ENCODE measurements at regions not wholly inside any gene's neighbourhood (a gene's known extent, or its start where the extent isn't known, plus 50 kb on each side); places are given as distances from the start of the nearest gene placed in this dataset.

- Mint-ChIP-seq H3K4me3 (ENCODE audit: low read depth, unreplicated experiment) (no peak overlapping the region), H3K27me3 (ENCODE audit: unreplicated experiment) (peaks cover 52% of the 10 kb centered on the region), H3K27ac (ENCODE audit: unreplicated experiment) (no peak overlapping the region), H3K4me1 (ENCODE audit: low read depth, unreplicated experiment) (no peaks in the 10 kb centered on the region), H3K36me3 (ENCODE audit: insufficient read depth, unreplicated experiment) (no peaks in the 10 kb centered on the region), H3K9me3 (ENCODE audit: low read depth, unreplicated experiment) (no peaks in the 10 kb centered on the region)
- no peak for TF ChIP-seq CTCF (IDR thresholded peaks at IDR 0.05; ENCODE audit: unreplicated experiment)
- intact Hi-C loops (cut with micrococcal nuclease; ENCODE audit: unreplicated experiment): no loop called here
- no peak for DNase-seq
- BruUV-seq (replicated peaks): no TSS peak
- CTCF ChIA-PET: interaction anchor here (1.0 to 2.0 kb wide), 3 partner anchors 10 to 470 kb away, joined by 3 to 11 read pairs (median 3); no protein-coding TSS in a partner anchor
Observed at GRCh38 chr21:38668541-38668940, 137.2 kb upstream of the ETS2 start.

- Mint-ChIP-seq H3K9me3 (ENCODE audit: low read depth, unreplicated experiment) (no peaks in the 10 kb centered on the region), H3K4me3 (ENCODE audit: low read depth, unreplicated experiment) (no peak overlapping the region), H3K27me3 (ENCODE audit: unreplicated experiment) (peaks cover 45% of the 10 kb centered on the region), H3K27ac (ENCODE audit: unreplicated experiment) (no peak overlapping the region), H3K4me1 (ENCODE audit: low read depth, unreplicated experiment) (no peaks in the 10 kb centered on the region), H3K36me3 (ENCODE audit: insufficient read depth, unreplicated experiment) (no peaks in the 10 kb centered on the region)
- peak; percentile 15 for DNase-seq
- CTCF ChIA-PET: interaction anchor here (1.0 to 2.0 kb wide), 3 partner anchors 9 to 469 kb away, joined by 3 to 11 read pairs (median 3); no protein-coding TSS in a partner anchor
- intact Hi-C loops (cut with micrococcal nuclease; ENCODE audit: unreplicated experiment): no loop called here
- no TSS peak for BruUV-seq (replicated peaks)
- TF ChIP-seq CTCF (IDR thresholded peaks at IDR 0.05; ENCODE audit: unreplicated experiment): no peak
Observed at GRCh38 chr21:38669186-38669585, 136.5 kb upstream of the ETS2 start.

GRCh38 chr21:38670861-38671260 is 134.9 kb upstream of the ETS2 start:
- no peaks in the 10 kb centered on the region for H3K36me3 Mint-ChIP-seq (ENCODE audit: insufficient read depth, unreplicated experiment)
- H3K9me3 Mint-ChIP-seq (ENCODE audit: low read depth, unreplicated experiment): no peaks in the 10 kb centered on the region
- DNase-seq: no peak
- no peak overlapping the region for H3K4me3 Mint-ChIP-seq (ENCODE audit: low read depth, unreplicated experiment)
- no peak overlapping the region for H3K27ac Mint-ChIP-seq (ENCODE audit: unreplicated experiment)
- intact Hi-C loops (cut with micrococcal nuclease; ENCODE audit: unreplicated experiment): loop anchor here (10.0 kb wide), 1 partner anchor 464 kb away; no protein-coding TSS in a partner anchor
- H3K27me3 Mint-ChIP-seq (ENCODE audit: unreplicated experiment): peaks cover 32% of the 10 kb centered on the region
- no TSS peak for BruUV-seq (replicated peaks)
- no peaks in the 10 kb centered on the region for H3K4me1 Mint-ChIP-seq (ENCODE audit: low read depth, unreplicated experiment)
- CTCF ChIA-PET: interaction anchor here (1.1 kb wide), 1 partner anchor 467 kb away, joined by 3 read pairs; no protein-coding TSS in a partner anchor
- no peak for TF ChIP-seq CTCF (IDR thresholded peaks at IDR 0.05; ENCODE audit: unreplicated experiment)

- Mint-ChIP-seq H3K9me3 (ENCODE audit: low read depth, unreplicated experiment) (no peaks in the 10 kb centered on the region), H3K36me3 (ENCODE audit: insufficient read depth, unreplicated experiment) (no peaks in the 10 kb centered on the region), H3K27me3 (ENCODE audit: unreplicated experiment) (peaks cover 32% of the 10 kb centered on the region), H3K4me3 (ENCODE audit: low read depth, unreplicated experiment) (no peak overlapping the region), H3K4me1 (ENCODE audit: low read depth, unreplicated experiment) (no peaks in the 10 kb centered on the region), H3K27ac (ENCODE audit: unreplicated experiment) (no peak overlapping the region)
- no peak for DNase-seq
- BruUV-seq (replicated peaks): no TSS peak
- TF ChIP-seq CTCF (IDR thresholded peaks at IDR 0.05; ENCODE audit: unreplicated experiment): no peak
- CTCF ChIA-PET: no interaction called here
- intact Hi-C loops (cut with micrococcal nuclease; ENCODE audit: unreplicated experiment): loop anchor here (10.0 kb wide), 1 partner anchor 463 kb away; no protein-coding TSS in a partner anchor
Observed at GRCh38 chr21:38671773-38672172, 134.0 kb upstream of the ETS2 start.

Measured in Calu3 (cell line).